Sigmoid colon (tissue), 4 donors: ENCODE measurements at regions not wholly inside any gene's neighbourhood (a gene's known extent, or its start where the extent isn't known, plus 50 kb on each side); places are given as distances from the start of the nearest gene placed in this dataset.

Source experiments
- EP300 ChIP-seq, 4 donors: sonication (generic); formaldehyde crosslinking; IDR thresholded peaks; one replicate each; pipeline ENCODE4 v1.6.1; 2017; ENCODE audit warnings: antibody characterized with exemption in 4 of 4
- POLR2AphosphoS5 ChIP-seq, 4 donors: sonication (generic); formaldehyde crosslinking; IDR thresholded peaks; one replicate each; pipeline ENCODE4 v1.6.1; 2017; ENCODE audit warnings: antibody characterized with exemption in 4 of 4
- TF ChIP-seq, protein P1 (sequence below), 4 experiments: fragments of 450-650 bp in 3 of 4; fragments of 200-600 bp in 1 of 4; IDR thresholded peaks; one replicate each; pipeline ENCODE4 v1.5.1; 2016 to 2019; ENCODE audit warnings: antibody characterized with exemption in 4 of 4, mild to moderate bottlenecking in 3 of 4, moderate library complexity in 2 of 4

GRCh38 chr15:46861796-46862195 is 855.5 kb upstream of the SEMA6D start:
- TF ChIP-seq EP300 (IDR thresholded peaks at IDR 0.05) (no peak), POLR2AphosphoS5 (IDR thresholded peaks at IDR 0.05) (no peak)
- TF ChIP-seq, protein P1, sequence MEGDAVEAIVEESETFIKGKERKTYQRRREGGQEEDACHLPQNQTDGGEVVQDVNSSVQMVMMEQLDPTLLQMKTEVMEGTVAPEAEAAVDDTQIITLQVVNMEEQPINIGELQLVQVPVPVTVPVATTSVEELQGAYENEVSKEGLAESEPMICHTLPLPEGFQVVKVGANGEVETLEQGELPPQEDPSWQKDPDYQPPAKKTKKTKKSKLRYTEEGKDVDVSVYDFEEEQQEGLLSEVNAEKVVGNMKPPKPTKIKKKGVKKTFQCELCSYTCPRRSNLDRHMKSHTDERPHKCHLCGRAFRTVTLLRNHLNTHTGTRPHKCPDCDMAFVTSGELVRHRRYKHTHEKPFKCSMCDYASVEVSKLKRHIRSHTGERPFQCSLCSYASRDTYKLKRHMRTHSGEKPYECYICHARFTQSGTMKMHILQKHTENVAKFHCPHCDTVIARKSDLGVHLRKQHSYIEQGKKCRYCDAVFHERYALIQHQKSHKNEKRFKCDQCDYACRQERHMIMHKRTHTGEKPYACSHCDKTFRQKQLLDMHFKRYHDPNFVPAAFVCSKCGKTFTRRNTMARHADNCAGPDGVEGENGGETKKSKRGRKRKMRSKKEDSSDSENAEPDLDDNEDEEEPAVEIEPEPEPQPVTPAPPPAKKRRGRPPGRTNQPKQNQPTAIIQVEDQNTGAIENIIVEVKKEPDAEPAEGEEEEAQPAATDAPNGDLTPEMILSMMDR (IDR thresholded peaks at IDR 0.05), result no peak
